Activated naive CD8-positive, alpha-beta T cell treated with anti-CD3 and anti-CD28 coated beads for 36 hours (primary cell): ENCODE measurements at regions not wholly inside any gene's neighbourhood (a gene's known extent, or its start where the extent isn't known, plus 50 kb on each side); places are given as distances from the start of the nearest gene placed in this dataset.
A peak's percentile ranks its signal among the peaks of the same experiment; 100 is the strongest.
"Not testable (repeated sequence)": the region's sequence is repeated elsewhere in the genome, so short reads cannot be mapped to it uniquely, and the experiment has no call there.

Source experiments
- DNase-seq: peaks from one replicate; pipeline ENCODE4 v3.0.0; 2021
- H3K27ac Mint-ChIP-seq: one replicate; pipeline ENCODE4 v1.8.0; 2022; ENCODE audit warnings: mild to moderate bottlenecking, moderate library complexity, mixed read lengths
- H3K27me3 Mint-ChIP-seq: one replicate; pipeline ENCODE4 v1.8.0; 2022; ENCODE audit warnings: mild to moderate bottlenecking, mixed read lengths
- H3K36me3 Mint-ChIP-seq: one replicate; pipeline ENCODE4 v1.8.0; 2021; ENCODE audit warnings: mild to moderate bottlenecking, mixed read lengths
- H3K4me1 Mint-ChIP-seq: one replicate; pipeline ENCODE4 v1.8.0; 2021; ENCODE audit warnings: mixed read lengths
- H3K4me3 Mint-ChIP-seq: one replicate; pipeline ENCODE4 v1.8.0; 2022; ENCODE audit warnings: mild to moderate bottlenecking, moderate library complexity, mixed read lengths
- H3K9me3 Mint-ChIP-seq: one replicate; pipeline ENCODE4 v1.8.0; 2022; ENCODE audit warnings: mixed read lengths

DNA sequence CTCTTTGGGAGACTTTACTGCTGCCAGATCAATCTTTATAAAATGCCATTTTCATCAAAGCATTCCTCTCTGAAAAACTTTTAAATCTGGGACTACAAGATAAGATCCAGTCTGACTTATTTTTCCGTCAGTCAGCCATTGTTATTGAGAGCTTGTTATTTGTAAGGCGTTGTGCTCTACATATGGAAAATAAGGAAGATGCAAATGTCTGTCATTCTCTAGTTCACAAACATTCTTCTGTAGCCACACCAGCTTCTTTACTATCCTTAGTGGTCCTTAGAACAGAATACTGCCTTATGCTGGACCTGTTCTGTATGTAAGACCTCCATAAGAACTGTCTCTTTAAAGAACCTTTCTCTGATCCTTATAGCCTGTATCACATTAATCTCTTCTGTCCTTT, 120.3 kb upstream of the NBPF19 start:
- H3K27ac Mint-ChIP-seq, H3K27me3 Mint-ChIP-seq, H3K9me3 Mint-ChIP-seq, H3K36me3 Mint-ChIP-seq, DNase-seq, H3K4me3 Mint-ChIP-seq, H3K4me1 Mint-ChIP-seq: not testable (repeated sequence)

DNA sequence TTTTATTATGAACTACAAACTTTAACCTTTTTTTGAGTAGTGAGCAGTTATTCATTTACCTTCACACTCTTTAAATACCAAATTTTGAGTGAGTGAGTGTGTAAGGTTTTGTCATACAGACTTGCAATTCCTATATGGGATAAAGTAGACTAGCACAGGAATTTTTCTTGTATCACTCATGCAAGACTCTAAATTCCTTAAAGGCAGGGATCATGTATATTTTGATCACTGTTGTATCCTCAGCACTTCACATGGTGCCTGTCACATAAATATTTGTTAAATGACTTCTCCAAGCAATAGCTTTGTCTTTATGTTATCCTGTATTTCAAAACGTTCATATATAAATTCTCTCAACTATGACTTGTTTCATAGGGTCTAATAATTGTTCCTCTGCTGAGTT, 119.1 kb upstream of the NBPF19 start:
- not testable (repeated sequence) for H3K36me3 Mint-ChIP-seq, H3K27ac Mint-ChIP-seq, DNase-seq, H3K27me3 Mint-ChIP-seq, H3K9me3 Mint-ChIP-seq, H3K4me3 Mint-ChIP-seq, H3K4me1 Mint-ChIP-seq

DNA sequence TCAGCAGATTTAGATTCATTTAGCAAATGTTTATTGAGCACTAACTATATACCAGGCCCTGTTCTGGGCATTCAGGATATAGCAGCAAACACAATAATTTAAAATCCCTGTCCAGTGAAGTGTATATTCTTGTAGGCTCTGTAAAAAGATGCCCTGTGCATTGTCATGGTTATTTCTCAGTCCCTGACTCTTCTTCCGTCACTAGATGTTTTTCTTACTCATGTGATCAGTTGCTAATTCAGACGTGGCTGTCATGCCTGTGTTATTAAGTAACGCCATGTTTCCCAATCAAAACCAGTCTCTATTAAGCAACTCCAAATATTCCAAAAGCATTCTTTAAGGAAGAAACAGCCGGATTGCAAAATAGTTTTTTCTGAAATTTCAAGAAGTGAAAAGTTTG, 118.7 kb upstream of the NBPF19 start:
- not testable (repeated sequence) for H3K36me3 Mint-ChIP-seq, H3K27ac Mint-ChIP-seq, H3K4me1 Mint-ChIP-seq, H3K9me3 Mint-ChIP-seq, H3K4me3 Mint-ChIP-seq, DNase-seq, H3K27me3 Mint-ChIP-seq

DNA sequence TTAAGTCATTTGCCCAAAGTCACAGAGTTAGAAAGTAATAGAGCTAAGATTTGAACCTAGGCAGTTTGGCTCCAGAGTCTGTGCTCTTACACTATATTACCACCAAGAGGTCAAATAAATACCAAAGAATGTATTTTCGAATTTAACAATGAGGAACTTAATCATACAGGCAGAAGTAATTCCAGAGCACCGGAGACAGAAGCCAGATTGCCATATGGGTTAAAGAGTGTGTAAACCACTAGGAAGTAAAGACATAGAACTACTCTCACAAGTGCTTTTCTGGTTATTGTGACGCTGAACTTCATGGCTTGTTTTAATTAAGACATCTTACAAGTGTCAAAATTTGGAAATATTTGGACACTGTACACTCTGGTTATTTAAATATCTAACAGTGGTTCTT, 114.5 kb upstream of the NBPF19 start:
- H3K9me3 Mint-ChIP-seq, H3K27ac Mint-ChIP-seq: not testable (repeated sequence)

DNA sequence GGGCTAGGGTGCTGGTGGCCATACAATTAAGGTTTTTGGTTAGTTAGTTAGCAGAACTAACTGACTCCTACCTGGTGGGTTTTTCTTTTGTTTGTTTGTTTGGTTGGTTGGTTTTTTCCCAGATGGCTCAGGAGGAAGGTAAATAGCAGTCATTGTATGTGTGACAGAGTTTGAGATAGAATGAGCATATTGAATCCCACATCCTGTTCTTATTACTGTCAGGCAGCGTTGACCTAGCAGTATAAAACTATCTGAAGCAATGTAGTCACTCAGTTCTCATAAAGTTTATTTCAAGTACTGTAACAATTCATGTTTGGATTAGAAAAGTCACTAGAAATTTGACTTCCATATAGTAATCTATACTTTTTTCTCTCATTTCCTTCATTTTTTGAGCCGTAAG, 113.5 kb upstream of the NBPF19 start:
- H3K9me3 Mint-ChIP-seq, DNase-seq, H3K36me3 Mint-ChIP-seq, H3K27ac Mint-ChIP-seq, H3K4me1 Mint-ChIP-seq, H3K4me3 Mint-ChIP-seq, H3K27me3 Mint-ChIP-seq: not testable (repeated sequence)

More for the DNA sequence above, 114.5 kb upstream of the NBPF19 start:
- not testable (repeated sequence) for H3K4me1 Mint-ChIP-seq, H3K4me3 Mint-ChIP-seq, H3K27me3 Mint-ChIP-seq, H3K36me3 Mint-ChIP-seq, DNase-seq

DNA sequence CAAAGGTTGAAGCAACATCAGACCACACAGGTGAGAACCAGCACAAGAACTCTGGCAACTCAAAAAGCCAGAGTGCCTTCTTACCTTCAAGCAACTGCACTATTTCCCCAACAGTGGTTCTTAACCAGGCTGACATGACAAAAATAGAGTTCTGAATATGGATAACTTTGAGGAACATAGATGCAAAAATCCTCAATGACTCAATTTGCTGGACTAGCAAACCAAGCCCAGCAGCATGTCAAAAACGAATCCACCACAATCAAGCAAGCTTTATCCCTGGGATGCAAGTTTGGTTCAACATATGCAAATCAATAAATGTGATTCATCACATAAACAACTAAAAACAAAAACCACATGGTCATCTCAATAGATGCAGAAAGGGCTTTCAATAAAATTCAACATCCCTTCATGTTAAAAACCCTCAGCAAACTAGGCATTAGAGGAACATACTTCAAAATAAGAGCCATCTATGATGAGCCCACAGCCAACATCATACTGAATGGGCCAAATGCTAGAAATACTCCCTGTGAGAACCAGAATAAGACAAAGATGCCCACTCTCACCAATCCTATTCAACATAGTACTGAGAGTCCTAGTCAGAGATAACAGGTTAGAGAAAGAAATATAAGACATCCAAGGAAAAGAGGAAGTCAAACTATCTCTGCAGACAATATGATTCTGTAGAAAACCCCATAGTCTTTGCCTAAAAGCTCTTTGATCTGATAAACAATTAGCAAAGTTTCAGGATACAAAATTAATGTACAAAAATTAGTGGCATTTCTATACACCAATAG, 110.5 kb upstream of the NBPF19 start:
- not testable (repeated sequence) for H3K27ac Mint-ChIP-seq, H3K9me3 Mint-ChIP-seq, H3K27me3 Mint-ChIP-seq, H3K4me3 Mint-ChIP-seq, H3K4me1 Mint-ChIP-seq, DNase-seq, H3K36me3 Mint-ChIP-seq

DNA sequence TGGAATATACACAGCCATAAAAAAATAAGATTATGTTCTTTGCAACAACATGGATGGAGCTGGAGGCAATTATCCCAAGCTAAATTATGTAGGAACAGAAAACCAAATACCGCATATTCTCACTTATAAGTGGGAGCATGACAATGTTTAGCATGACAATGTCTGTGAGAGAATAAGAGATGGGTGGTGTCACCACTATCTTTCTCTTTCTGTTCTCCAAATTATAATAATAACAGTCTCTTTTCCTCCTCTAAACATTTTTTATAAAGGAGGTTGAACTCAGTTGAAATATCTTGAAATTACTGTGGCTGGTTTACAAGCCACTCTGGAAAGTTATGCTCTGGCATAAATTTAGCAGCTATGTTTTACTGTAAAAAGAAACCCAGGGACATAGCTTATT, 108.4 kb upstream of the NBPF19 start:
- not testable (repeated sequence) for H3K9me3 Mint-ChIP-seq, H3K36me3 Mint-ChIP-seq, DNase-seq, H3K27me3 Mint-ChIP-seq, H3K4me3 Mint-ChIP-seq, H3K4me1 Mint-ChIP-seq, H3K27ac Mint-ChIP-seq

DNA sequence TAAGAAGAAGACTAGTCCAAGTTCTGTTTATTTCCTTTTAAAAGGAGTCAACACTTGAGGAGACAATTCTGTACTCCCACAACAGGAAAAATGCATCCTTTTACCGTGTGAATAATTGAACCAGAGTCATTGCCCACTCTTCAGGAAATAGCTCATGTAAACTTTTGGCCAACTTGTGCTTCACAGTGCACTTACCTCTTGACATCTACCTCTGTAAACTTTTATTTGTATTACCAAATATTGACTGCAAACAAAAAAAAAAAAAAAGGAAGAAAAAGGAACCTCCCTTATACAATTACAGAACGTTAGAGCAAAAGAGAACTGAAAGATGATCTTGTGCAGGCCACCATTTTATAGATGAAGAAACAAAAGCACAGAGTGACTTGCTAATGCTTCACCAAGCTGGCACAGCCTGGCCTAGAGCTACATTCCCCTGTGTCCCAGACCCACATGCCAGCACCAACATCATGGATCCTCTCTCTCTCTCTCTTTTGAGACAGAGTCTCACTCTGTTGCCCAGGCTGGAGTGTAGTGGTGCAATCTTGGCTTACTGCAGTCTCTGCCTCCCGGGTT, 107.3 kb upstream of the NBPF19 start:
- H3K4me1 Mint-ChIP-seq, H3K9me3 Mint-ChIP-seq, H3K27me3 Mint-ChIP-seq, H3K4me3 Mint-ChIP-seq, DNase-seq, H3K27ac Mint-ChIP-seq, H3K36me3 Mint-ChIP-seq: not testable (repeated sequence)

DNA sequence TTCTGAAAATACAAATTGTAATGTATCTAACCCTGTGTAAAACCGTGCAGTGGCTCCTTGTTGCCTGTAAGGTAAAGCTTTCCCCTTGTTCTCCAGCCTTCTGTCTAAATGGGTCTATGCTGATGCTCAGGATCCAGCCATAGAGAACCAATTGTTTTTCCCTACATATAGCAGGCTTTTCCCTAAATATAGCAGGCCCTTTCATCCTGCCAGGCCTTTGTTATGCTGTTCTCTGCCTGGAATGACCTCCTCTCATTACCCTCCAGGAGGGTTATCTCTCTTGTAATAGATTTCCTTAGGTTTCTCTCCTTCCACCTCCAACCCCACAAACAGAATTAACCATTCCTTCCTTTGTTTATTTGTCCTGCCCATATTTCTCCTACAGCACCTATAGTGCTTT, 106.5 kb upstream of the NBPF19 start:
- not testable (repeated sequence) for H3K4me3 Mint-ChIP-seq, H3K9me3 Mint-ChIP-seq, H3K4me1 Mint-ChIP-seq, DNase-seq, H3K36me3 Mint-ChIP-seq, H3K27me3 Mint-ChIP-seq, H3K27ac Mint-ChIP-seq

DNA sequence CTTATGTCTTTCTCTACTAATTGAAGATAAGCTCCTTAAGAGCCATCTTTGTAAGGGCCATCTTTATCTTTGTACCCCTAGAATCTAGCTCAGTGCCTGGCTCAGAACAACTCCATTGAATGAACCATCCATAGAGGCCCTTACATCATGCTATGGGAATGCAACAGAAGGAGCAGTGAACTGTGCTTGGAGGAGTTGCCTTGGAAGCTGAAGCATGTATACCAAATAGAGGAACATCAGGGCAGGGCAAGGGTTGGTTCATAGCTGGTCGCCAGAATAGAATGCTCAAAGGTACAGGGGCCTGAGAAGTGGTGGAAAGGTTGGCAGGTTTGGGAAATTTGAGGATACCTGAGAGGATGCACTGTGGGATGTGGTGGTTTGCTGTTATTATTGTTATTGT, 105.8 kb upstream of the NBPF19 start:
- not testable (repeated sequence) for H3K4me1 Mint-ChIP-seq, H3K9me3 Mint-ChIP-seq, H3K27me3 Mint-ChIP-seq, H3K4me3 Mint-ChIP-seq, H3K27ac Mint-ChIP-seq, DNase-seq, H3K36me3 Mint-ChIP-seq

DNA sequence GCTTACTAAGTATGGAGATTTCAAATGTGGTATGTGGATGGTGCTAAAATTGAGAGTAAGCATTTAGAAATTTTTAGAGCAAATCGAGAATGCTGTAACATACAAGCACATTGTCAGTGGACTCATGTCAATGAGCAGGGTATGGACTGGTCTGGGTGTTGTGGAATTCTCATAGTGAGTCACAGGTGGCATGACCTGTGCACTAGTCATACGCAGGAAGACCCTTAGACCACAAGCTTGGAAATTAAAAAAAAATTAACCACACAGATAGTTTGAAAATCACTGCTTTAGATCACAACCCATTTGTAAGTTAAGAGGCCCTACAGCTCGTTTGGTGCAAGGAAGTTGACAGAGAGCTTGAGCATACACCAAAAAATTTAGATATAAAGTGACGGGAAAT, 102.9 kb upstream of the NBPF19 start:
- not testable (repeated sequence) for DNase-seq, H3K4me1 Mint-ChIP-seq, H3K27ac Mint-ChIP-seq, H3K36me3 Mint-ChIP-seq, H3K27me3 Mint-ChIP-seq, H3K4me3 Mint-ChIP-seq, H3K9me3 Mint-ChIP-seq

DNA sequence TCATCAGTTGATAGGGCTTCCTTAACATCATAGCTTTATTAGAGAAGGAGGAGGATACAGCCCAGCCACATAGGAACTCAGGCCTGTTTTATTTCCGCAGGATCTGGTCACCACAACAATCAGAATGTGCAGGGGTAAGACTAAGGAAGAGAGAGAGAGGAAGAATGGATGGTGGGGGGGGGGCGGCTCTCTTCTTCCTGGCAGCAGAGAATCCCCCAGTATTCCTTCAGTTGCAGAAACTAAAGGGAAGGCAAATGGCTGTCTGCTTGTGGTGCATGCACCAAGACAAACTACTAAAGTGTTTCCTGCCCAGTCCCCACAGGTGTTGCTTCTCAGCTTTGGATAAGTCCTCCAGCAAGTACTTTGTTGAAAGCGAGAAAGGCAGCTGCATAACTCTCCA, 96.4 kb upstream of the NBPF19 start:
- not testable (repeated sequence) for H3K36me3 Mint-ChIP-seq, H3K4me3 Mint-ChIP-seq, H3K4me1 Mint-ChIP-seq, H3K27me3 Mint-ChIP-seq, DNase-seq, H3K9me3 Mint-ChIP-seq
- H3K27ac Mint-ChIP-seq, result peak overlapping the region; percentile 51

DNA sequence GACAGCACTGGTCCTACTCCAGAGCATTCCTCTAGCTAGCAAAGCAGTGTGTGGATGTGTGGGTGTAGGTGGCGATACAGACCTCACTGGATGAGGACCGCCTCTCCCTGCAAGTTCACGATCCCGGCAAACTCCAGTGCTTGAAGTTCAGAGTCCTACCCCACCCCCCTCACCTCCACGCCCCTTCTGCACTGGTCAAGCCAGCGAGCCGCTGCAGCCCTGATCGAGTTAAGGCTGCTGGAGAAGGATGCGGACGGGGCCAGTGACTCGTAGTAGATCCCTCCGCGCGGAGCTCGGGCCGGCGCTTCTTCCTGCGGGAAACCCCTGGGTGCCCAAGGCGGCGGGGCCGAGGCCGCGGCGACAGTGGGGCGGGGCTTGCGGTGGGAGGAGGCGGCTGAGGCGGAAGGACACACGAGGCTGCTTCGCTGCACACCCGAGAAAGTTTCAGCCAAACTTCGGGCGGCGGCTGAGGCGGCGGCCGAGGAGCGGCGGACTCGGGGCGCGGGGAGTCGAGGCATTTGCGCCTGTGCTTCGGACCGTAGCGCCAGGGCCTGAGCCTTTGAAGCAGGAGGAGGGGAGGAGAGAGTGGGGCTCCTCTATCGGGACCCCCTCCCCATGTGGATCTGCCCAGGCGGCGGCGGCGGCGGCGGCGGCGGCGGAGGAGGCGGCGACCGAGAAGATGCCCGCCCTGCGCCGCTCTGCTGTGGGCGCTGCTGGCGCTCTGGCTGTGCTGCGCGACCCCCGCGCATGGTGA, 84.5 kb upstream of the NBPF19 start:
- H3K27me3 Mint-ChIP-seq, H3K9me3 Mint-ChIP-seq, H3K4me1 Mint-ChIP-seq, H3K36me3 Mint-ChIP-seq: not testable (repeated sequence)
- Mint-ChIP-seq H3K27ac (peak overlapping the region; percentile 85), H3K4me3 (peak overlapping the region; percentile 87)
- DNase-seq, result peak; percentile 54

DNA sequence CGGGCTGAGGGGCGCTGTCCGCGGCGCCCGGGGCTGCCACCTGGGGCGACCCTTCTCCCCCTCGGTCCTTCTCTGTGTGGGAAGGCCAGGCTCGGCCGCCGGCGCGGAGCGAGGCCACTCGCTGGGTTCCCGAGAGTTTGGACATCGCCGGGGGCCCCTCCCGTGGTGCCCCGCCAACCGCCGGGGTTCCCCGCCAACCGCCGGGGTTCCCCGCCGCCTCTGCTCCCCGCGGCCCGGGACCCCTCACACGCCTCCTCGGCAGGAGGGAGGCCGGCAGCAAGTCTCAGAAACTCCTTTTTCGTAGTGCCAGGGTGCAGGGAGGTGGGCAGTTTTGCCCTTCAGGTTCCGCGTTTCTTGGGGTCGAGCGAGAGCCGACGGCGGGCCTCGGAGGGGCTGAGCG, 83.9 kb upstream of the NBPF19 start:
- H3K4me1 Mint-ChIP-seq, H3K9me3 Mint-ChIP-seq, H3K27me3 Mint-ChIP-seq, H3K36me3 Mint-ChIP-seq, H3K4me3 Mint-ChIP-seq, H3K27ac Mint-ChIP-seq, DNase-seq: not testable (repeated sequence)

DNA sequence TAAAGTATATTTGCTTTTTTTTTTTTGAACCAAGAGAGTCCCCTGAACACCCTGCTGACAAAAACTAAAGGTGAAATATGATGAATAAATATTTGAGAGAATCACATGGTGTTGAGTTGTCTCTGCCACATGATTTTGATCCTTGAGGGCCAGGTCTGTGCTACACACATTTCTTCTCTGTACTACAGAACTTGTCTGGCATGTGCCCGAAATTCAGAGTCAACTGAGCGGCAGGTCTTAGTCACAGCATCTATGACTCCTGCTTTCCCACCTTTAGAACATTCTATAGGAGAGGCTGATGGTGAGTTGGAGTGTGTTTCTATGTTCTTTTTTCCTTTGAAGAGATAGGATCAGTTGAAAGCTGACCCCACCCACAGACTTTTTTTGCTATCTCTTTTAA, 79.0 kb upstream of the NBPF19 start:
- H3K9me3 Mint-ChIP-seq, H3K36me3 Mint-ChIP-seq, H3K4me1 Mint-ChIP-seq, H3K4me3 Mint-ChIP-seq, H3K27me3 Mint-ChIP-seq: not testable (repeated sequence)
- DNase-seq, result peak; percentile 25
- peak overlapping the region; percentile 42 for H3K27ac Mint-ChIP-seq

DNA sequence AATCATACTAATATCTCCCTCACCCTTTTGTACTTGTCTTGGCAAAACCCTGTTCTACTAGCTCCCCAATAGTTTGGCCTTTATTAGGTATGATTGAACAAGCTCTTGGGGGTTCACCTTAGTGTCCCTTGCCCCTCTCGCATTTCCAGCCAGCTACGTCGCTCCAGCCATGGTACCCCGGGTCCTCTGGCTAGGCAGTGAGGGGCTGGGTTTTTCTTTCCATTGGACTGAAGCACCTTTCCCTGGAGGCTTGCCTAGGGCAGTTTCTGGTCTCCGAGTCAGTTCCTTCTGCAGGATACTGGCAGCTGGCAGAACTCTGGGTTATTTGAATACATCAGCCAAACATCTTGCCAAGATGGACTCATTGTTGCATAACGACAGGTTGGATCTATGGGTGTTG, 76.3 kb upstream of the NBPF19 start:
- not testable (repeated sequence) for H3K9me3 Mint-ChIP-seq, H3K4me1 Mint-ChIP-seq, H3K36me3 Mint-ChIP-seq, DNase-seq, H3K4me3 Mint-ChIP-seq, H3K27me3 Mint-ChIP-seq
- H3K27ac Mint-ChIP-seq, result peak overlapping the region; percentile 34
